ENCODE measurements at regions not wholly inside any gene's neighbourhood (a gene's known extent, or its start where the extent isn't known, plus 50 kb on each side); places are given as distances from the start of the nearest gene placed in this dataset.
"Not testable (repeated sequence)": the region's sequence is repeated elsewhere in the genome, so short reads cannot be mapped to it uniquely, and the experiment has no call there.

DNA sequence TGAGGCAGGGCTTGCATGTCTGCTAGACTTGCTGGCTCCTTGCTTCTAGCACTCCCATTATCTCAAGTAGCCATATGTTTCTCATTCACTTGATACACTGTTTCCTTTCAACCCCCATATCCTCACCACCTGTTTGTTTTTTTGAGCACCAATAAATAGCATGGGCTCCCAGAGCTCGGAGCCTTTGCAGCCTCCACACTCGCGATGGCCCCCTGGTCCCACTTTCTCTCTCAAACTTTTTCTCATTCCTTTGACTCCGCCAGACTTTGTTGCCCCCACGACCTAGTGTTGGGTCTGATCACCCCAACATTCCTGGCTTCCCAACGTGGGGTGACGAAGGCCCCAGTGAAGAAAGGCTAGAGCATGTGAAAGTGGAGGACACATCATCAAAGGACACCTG is 120.8 kb upstream of the TRIM24 start:
- TF ChIP-seq EZH2 (IDR thresholded peaks at IDR 0.05); POLR2AphosphoS5 (IDR thresholded peaks at IDR 0.05; ENCODE audit: borderline replicate concordance, low read depth, low read length): not testable (repeated sequence)
